KOPT-K1 (cell line): ENCODE measurements at regions not wholly inside any gene's neighbourhood (a gene's known extent, or its start where the extent isn't known, plus 50 kb on each side); places are given as distances from the start of the nearest gene placed in this dataset.

Experiments
- H3K27ac ChIP-seq: fragments of 200-600 bp; sonication (generic); 2 replicates; pipeline ENCODE4 v1.5.1; 2016; ENCODE audit warnings: antibody characterized with exemption, mild to moderate bottlenecking, low read depth, low read length; ENCODE audit not compliant: poor library complexity, severe bottlenecking
- H3K36me3 ChIP-seq: fragments of 200-600 bp; sonication (generic); 2 replicates; pipeline ENCODE4 v1.5.1; 2017; ENCODE audit warnings: antibody characterized with exemption, mild to moderate bottlenecking, low read length, moderate library complexity; ENCODE audit not compliant: insufficient read depth
- H3K9me3 ChIP-seq: fragments of 200-600 bp; sonication (generic); 2 replicates; pipeline ENCODE4 v1.5.1; 2017; ENCODE audit warnings: antibody characterized with exemption, low read length, mild to moderate bottlenecking; ENCODE audit not compliant: insufficient read depth, poor library complexity, severe bottlenecking

DNA sequence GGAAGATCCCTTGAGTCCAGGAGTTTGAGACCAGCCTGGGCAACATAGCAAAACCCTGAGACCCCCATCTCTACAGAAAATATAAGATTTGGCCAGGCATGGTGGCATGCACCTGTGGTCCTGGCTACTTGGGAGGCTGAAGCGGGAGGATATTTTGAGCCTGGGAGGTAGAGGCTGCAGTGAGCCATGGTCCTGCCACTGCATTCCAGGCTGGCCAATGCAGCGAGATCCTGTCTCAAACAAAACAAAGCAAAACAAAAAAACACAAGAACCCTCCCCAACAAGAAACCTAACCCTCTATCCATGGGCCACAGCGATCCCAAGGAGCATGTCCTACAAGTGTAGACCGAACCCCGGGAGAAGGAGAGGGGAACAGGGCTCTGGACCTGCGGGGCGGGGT, 133.3 kb downstream of the MGAT5B start:
- no peaks in the 10 kb centered on the region for H3K9me3 ChIP-seq
- H3K36me3 ChIP-seq, result no peaks in the 10 kb centered on the region
- no peak overlapping the region for H3K27ac ChIP-seq

- H3K36me3 ChIP-seq, result no peaks in the 10 kb centered on the region
- no peak overlapping the region for H3K27ac ChIP-seq
- no peaks in the 10 kb centered on the region for H3K9me3 ChIP-seq
These were observed 134.2 kb downstream of the MGAT5B start for GRCh38 chr17:77002103-77003045.

DNA sequence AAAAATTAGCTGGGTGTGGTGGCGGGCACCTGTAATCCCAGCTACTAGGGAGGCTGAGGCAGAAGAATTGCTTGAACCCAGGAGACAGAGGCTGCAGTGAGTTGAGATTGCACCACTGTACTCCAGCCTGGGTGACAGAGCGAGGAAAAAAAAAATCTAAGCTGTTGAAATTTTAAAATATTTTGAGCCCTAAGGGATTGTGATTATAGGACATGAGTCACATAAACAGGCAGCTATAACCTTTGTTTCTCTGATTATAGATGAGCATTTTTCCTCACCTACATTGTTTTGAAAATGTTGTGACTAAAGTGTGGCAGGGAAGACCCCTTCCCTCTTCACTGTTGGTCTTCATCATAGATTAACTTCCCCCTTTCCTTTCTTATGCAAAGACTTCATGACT, 135.5 kb downstream of the MGAT5B start:
- no peak overlapping the region for H3K27ac ChIP-seq
- no peaks in the 10 kb centered on the region for H3K36me3 ChIP-seq
- no peaks in the 10 kb centered on the region for H3K9me3 ChIP-seq

GRCh38 chr17:77006971-77007649, 133.7 kb upstream of the SEC14L1 start:
- Histone ChIP-seq H3K9me3 (peaks cover 19% of the 10 kb centered on the region), H3K36me3 (no peaks in the 10 kb centered on the region), H3K27ac (no peak overlapping the region)

- Histone ChIP-seq H3K9me3 (peaks cover 19% of the 10 kb centered on the region), H3K36me3 (no peaks in the 10 kb centered on the region), H3K27ac (no peak overlapping the region)
These were observed 130.9 kb upstream of the SEC14L1 start for GRCh38 chr17:77009877-77010276.

GRCh38 chr17:77010667-77011066, 130.1 kb upstream of the SEC14L1 start:
- no peaks in the 10 kb centered on the region for H3K36me3 ChIP-seq
- H3K27ac ChIP-seq, result no peak overlapping the region
- peaks cover 19% of the 10 kb centered on the region for H3K9me3 ChIP-seq

- H3K36me3 ChIP-seq, result no peaks in the 10 kb centered on the region
- peaks cover 19% of the 10 kb centered on the region for H3K9me3 ChIP-seq
- no peak overlapping the region for H3K27ac ChIP-seq
These were observed 129.4 kb upstream of the SEC14L1 start for GRCh38 chr17:77011173-77012011.

DNA sequence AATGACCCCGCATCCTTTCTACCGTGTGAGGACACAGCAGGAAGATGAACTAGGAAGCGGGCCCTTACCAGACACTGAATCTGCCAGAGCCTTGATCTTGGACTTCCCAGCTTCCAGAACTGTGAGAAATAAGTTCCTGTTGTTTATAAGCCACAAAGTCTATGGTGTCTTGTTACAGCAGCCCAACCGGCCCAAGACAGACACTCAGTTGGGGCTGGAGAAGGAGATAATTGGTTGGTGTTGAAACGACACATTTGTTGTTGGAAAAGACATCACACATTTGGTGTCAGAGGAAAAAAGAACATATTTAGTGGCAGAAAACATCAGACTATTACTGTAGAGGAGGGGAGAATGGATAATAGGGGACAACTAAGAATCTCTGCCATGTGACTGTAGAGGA, 122.3 kb upstream of the SEC14L1 start:
- Histone ChIP-seq H3K9me3 (no peaks in the 10 kb centered on the region), H3K27ac (no peak overlapping the region), H3K36me3 (no peaks in the 10 kb centered on the region)

- H3K9me3 ChIP-seq, result no peaks in the 10 kb centered on the region
- H3K36me3 ChIP-seq, result no peaks in the 10 kb centered on the region
- no peak overlapping the region for H3K27ac ChIP-seq
These were observed 120.8 kb upstream of the SEC14L1 start for GRCh38 chr17:77019893-77020379.

GRCh38 chr17:77020973-77021372, 119.8 kb upstream of the SEC14L1 start:
- Histone ChIP-seq H3K9me3 (no peaks in the 10 kb centered on the region), H3K36me3 (no peaks in the 10 kb centered on the region)

DNA sequence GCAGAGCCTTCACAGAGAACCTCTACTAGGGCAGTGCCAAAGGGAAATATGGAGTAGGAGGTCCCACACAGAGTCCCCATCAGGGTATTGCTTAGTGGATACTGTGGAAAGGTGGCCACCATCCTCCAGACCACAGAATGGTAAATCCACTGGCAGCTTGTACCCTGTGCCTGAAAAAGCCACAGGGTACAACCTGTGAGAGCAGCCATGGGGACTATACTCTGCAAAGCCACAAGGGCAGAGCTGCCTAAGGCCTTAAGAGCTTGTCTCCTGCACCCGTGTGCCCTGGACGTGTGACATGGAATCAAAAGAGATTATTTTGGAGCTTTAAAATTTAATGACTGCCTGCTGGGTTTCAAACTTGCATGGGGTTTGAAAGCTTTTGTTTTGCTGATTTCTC, 118.0 kb upstream of the SEC14L1 start:
- no peaks in the 10 kb centered on the region for H3K36me3 ChIP-seq
- H3K27ac ChIP-seq, result no peak overlapping the region
- H3K9me3 ChIP-seq, result peaks cover 10% of the 10 kb centered on the region

More at GRCh38 chr17:77020973-77021372, 119.8 kb upstream of the SEC14L1 start:
- no peak overlapping the region for H3K27ac ChIP-seq

- Histone ChIP-seq H3K27ac (no peak overlapping the region), H3K9me3 (peaks cover 11% of the 10 kb centered on the region), H3K36me3 (no peaks in the 10 kb centered on the region)
These were observed 115.0 kb upstream of the SEC14L1 start for GRCh38 chr17:77025781-77026180.

DNA sequence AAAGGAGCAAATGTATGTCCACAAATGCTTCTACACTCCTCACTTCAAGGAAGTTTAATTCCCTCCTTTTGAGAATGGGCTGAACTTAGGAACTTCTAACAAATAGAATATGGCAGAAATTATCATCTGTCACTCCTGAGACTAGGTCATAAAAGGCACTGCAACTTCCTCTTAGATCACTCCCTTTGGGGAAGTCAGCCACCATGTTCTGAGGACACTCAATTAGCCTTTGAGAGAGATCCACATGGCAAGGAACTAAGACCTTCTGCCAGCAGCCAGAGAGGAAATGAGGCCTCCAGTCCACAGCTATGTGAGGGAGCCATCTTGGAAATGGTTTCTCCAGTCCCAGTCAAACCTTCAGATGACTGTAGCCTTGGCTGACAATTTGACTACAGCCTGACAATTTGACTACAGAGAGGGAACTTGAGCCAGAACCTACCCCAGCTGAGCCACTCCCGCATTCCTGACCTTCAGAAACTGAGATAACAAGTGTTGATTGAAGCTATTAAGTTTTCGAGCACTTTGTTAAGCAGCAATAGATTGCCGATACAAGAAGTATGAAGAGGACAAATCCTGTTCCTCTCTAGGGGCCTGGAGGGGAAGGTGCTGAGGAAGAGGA, 113.4 kb upstream of the SEC14L1 start:
- peaks cover 20% of the 10 kb centered on the region for H3K9me3 ChIP-seq
- no peak overlapping the region for H3K27ac ChIP-seq
- H3K36me3 ChIP-seq, result no peaks in the 10 kb centered on the region

GRCh38 chr17:77028900-77029299, 111.9 kb upstream of the SEC14L1 start:
- Histone ChIP-seq H3K9me3 (peaks cover 20% of the 10 kb centered on the region), H3K27ac (no peak overlapping the region), H3K36me3 (no peaks in the 10 kb centered on the region)
